Stimulated activated CD8-positive, alpha-beta memory T cell treated with anti-CD3 and anti-CD28 coated beads, Interleukin-7, amount 100 ng/mL, for 1 hour (primary cell): ENCODE measurements at regions not wholly inside any gene's neighbourhood (a gene's known extent, or its start where the extent isn't known, plus 50 kb on each side); places are given as distances from the start of the nearest gene placed in this dataset.

Source experiments
- DNase-seq, 2 donors: peaks; one replicate each; pipeline ENCODE4 v3.0.0-alpha.2; 2020; ENCODE audit warnings: low read depth in 2 of 2

GRCh38 chr2:129721236-129721635 lies 258.2 kb upstream of the RAB6C start:
- DNase-seq = no peak

- no peak for DNase-seq
These were observed 257.6 kb upstream of the RAB6C start for GRCh38 chr2:129721846-129722245.

- no peak for DNase-seq
These were observed 257.0 kb upstream of the RAB6C start for GRCh38 chr2:129722306-129723019.

GRCh38 chr2:129723277-129724020 lies 256.0 kb upstream of the RAB6C start:
- DNase-seq = no peak

GRCh38 chr2:129724021-129724757 lies 255.3 kb upstream of the RAB6C start:
- no peak for DNase-seq

GRCh38 chr2:129726216-129726615 lies 253.2 kb upstream of the RAB6C start:
- DNase-seq = no peak

- no peak for DNase-seq
These were observed 252.2 kb upstream of the RAB6C start for GRCh38 chr2:129727286-129727685.

- no peak for DNase-seq
These were observed 251.2 kb upstream of the RAB6C start for GRCh38 chr2:129728035-129728972.

- DNase-seq = no peak
These were observed 250.5 kb upstream of the RAB6C start for GRCh38 chr2:129729011-129729410.

GRCh38 chr2:129729646-129730045 lies 249.8 kb upstream of the RAB6C start:
- DNase-seq = no peak

- DNase-seq = no peak
These were observed 248.5 kb upstream of the RAB6C start for GRCh38 chr2:129730979-129731378.

GRCh38 chr2:129731907-129732629 lies 247.4 kb upstream of the RAB6C start:
- no peak for DNase-seq

- no peak for DNase-seq
These were observed 246.8 kb upstream of the RAB6C start for GRCh38 chr2:129732630-129733026.

- DNase-seq = no peak
These were observed 246.4 kb upstream of the RAB6C start for GRCh38 chr2:129733041-129733440.

GRCh38 chr2:129733579-129733978 lies 245.9 kb upstream of the RAB6C start:
- no peak for DNase-seq

- DNase-seq = no peak
These were observed 245.0 kb upstream of the RAB6C start for GRCh38 chr2:129734343-129735034.

GRCh38 chr2:129735576-129735975 lies 243.9 kb upstream of the RAB6C start:
- no peak for DNase-seq

- DNase-seq = no peak
These were observed 241.6 kb upstream of the RAB6C start for GRCh38 chr2:129737660-129738527.

GRCh38 chr2:129738799-129739198 lies 240.7 kb upstream of the RAB6C start:
- no peak for DNase-seq
